GM19035 (cell line): ENCODE measurements at regions not wholly inside any gene's neighbourhood (a gene's known extent, or its start where the extent isn't known, plus 50 kb on each side); places are given as distances from the start of the nearest gene placed in this dataset.

Experiments
- ATAC-seq: cut with Tn5 transposase; IDR thresholded peaks from one replicate; pipeline ENCODE4 v1.9.1; 2021; ENCODE audit not compliant: unreplicated experiment

DNA sequence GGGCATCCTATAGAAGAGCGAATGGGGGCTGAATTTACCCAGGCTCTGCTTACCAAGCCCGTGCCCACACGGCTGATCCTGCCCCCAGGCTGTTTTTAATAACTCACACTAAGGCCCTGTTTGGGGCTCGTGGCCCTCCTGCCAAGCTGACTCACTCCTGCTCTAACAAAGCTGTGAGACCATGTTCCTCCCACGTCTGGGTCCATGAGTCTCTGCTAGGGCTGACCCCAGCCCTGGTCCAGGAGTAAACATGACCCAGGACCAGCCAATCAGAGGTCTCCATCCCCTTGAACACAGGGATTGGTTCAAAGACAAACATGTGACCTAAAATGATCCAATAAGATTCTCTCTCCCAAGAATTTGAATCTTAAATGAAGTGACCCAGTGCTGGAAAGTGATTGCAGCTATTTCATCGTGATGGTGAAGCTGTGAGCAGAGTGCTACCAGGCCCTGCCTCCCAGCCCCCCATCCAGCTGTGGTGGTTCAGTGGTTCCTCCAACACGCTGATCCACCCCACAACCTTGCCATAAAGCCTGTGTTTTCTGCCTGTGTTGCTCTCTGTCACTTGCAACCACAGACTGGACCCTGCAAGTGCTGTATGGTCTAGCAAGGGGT, 57.2 kb downstream of the C16orf82 start:
- no peak for ATAC-seq

DNA sequence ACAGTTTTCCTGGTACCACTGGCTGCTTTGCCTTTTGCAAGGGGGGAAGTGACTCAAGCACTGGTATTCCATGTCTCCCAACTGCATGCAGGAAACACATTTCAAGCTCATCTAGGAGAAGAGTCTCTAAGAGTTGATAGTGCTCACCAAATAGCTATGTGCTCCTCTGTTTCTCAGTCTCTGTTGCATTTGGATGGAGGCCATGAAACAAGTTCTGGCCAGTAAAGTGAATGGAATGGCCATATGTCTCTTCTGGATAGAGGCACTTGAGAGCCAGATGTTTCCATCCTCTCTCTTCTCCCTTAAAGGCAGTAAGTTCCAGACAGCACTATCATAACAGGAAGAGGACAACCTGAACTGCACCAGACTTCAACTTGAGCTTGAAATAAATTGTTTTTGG, 60.6 kb downstream of the C16orf82 start:
- no peak for ATAC-seq

DNA sequence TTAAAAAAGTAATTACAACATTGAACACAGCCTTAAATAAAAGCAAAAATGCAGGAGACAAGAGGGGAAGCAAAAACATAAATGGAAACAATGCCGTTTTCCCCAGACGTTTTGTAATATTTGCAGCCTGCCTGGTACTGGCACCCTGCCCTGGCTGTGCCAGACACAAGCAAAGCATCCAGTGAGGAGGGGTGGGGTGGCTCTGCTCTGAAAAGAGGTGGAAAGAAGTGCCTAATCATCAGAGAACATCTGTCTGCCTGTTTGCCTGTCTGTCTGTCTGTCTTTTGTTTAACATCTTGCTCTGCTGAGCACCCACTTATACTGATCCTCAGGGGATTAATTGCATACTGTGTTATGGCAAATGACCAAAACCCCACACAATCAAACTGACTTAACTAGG, 62.7 kb downstream of the C16orf82 start:
- no peak for ATAC-seq

DNA sequence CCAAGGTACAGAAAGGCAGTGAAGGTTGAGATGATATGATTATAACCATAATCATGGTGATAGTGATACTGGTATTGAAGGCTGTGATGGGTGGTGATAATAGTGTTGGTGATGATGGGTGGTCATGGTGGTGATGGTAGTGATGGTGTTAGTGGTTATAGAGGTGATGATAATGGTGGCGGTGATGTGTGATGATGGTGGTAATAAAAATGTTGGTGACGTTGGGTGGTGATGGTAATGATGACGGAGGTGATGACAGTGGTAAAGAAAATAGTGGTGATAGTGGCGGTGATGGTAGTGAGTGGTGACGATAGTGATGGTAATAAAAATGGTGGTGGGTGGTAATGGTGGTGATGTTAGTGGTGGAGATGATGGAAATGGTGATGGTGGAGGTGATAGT, 65.1 kb upstream of the KDM8 start:
- no peak for ATAC-seq

DNA sequence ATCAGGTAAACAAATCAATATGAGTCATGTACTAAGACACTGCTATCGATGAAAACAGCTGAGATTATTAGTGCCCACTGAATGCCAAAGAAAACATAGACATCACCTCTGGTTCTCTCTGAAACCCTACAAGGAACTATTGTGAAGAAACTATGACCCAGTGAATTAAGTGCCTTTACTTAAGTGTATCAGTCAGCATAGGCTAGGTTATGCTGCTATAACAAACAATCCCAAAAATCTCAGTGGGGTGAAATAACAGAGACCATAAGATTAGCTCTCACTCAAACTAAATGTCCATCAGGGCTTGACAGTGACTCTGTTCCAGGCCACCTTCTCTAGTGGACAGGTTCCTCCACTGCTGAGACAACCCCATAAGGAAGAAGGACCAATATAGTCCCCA, 57.7 kb upstream of the KDM8 start:
- ATAC-seq, result no peak

DNA sequence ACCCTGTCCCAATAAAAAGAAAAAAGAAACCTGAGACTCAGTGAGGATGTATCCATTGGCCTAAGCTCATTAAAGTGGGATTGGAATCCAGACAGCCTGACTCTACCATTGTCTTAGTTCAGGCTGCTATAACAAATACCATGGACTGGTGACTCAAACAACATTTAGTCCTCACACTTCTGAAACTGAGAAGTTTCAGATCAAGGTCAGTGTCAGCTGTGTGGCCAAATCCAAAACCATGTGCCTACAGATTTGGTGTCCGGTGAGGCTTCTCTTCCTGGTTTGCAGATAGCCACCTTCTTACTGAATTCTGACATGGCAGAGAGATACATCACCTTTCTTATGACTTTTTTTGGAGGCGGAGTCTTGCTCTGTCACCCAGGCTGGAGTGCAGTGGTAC, 53.3 kb upstream of the KDM8 start:
- peak; percentile 85 for ATAC-seq

DNA sequence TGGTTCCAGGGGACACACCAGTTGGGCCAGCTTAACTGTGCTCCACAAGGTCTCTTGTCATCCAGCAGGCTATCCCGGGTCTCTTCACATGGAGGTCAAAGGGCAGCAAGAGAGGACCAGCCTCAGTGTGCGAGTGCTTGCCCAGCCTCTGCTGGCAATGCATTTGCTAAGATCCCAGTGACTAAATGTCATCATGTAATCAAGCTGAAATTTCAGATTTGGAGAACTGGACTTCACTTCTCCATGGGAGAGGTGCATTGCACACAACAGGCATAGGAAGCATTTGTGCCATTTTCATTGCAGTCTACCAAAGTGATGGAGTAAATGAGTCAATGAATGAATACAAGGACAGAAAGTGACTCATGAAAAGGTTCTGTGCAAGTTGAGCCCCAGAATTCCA, 51.2 kb upstream of the KDM8 start:
- ATAC-seq, result no peak

DNA sequence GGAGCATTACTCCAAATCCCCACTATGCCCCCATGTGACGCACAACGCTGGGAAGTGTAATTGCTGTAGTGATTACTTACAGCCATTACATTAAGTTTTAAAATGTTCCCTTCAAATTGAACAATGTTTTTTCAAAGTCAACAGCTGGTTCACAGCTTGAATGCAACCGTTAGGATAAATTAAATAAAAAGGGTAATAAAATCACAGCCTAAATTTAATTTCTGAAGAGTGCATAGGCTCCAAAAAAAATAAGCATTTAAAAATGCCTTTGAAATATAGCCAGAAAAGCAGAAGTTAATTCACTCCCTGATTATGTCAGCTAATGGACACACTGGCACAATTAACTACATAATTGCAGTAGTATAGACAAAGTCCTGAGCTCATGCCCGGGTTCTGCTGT, 50.5 kb upstream of the KDM8 start:
- no peak for ATAC-seq
